ENCODE measurements at regions not wholly inside any gene's neighbourhood (a gene's known extent, or its start where the extent isn't known, plus 50 kb on each side); places are given as distances from the start of the nearest gene placed in this dataset.

GRCh38 chr12:76202621-76203020 is 118.1 kb upstream of the NAP1L1 start:
- CTCF ChIA-PET, result no interaction called here
- no peak overlapping the region for H3K27ac ChIP-seq (ENCODE audit: low read length)

GRCh38 chr12:76201758-76202157 is 117.3 kb upstream of the NAP1L1 start:
- peaks cover 8% of the 10 kb centered on the region; the same call in 1 of the 2 replicates for H3K9me3 ChIP-seq (ENCODE audit: control insufficient read depth, insufficient read depth, low read depth, low read length)
- ChIA-PET CTCF (no interaction called here), POLR2A (no interaction called here)
- intact Hi-C loops (cut with micrococcal nuclease; ENCODE audit: unreplicated experiment), result no loop called here
- H3K27ac ChIP-seq (ENCODE audit: low read length), result no peak overlapping the region
- in situ Hi-C loops (cut with HindIII; ENCODE audit: low pct_unique_long_range_greater_than_20kb, low sequenced_read_pairs), result no loop called here
- H3K4me3 ChIP-seq (ENCODE audit: low read depth in 2 of 2, low read length in 2 of 2), result no peak overlapping the region
- no peak for TF ChIP-seq POLR2AphosphoS5 (IDR thresholded peaks at IDR 0.05; ENCODE audit: low read depth, low read length)
- no peak for TF ChIP-seq TCF7L2 (IDR thresholded peaks at IDR 0.05; ENCODE audit: low read depth, low read length)
- no peak for TF ChIP-seq SIN3A (IDR thresholded peaks at IDR 0.05; ENCODE audit: borderline replicate concordance, insufficient read depth, low read depth, low read length)
- TF ChIP-seq CTCF (IDR thresholded peaks at IDR 0.05), result no peak
- TF ChIP-seq REST (IDR thresholded peaks at IDR 0.05; ENCODE audit: insufficient read depth in 1 of 2, low read depth in 2 of 2, low read length in 1 of 2), result no peak
- H3K27me3 ChIP-seq (ENCODE audit: control insufficient read depth, insufficient read depth, low read length), result no peaks in the 10 kb centered on the region
- H3K36me3 ChIP-seq (ENCODE audit: control insufficient read depth, insufficient read depth, low read length), result no peaks in the 10 kb centered on the region
- no peaks in the 10 kb centered on the region for H3K4me1 ChIP-seq (ENCODE audit: control insufficient read depth, insufficient read depth, low read length)
- no peak for DNase-seq (ENCODE audit: low read depth, low spot score)
- ATAC-seq, result no peak
- BruUV-seq (replicated peaks), result no TSS peak

More at GRCh38 chr12:76202621-76203020, 118.1 kb upstream of the NAP1L1 start:
- no peak for TF ChIP-seq REST (IDR thresholded peaks at IDR 0.05; ENCODE audit: insufficient read depth in 1 of 2, low read depth in 2 of 2, low read length in 1 of 2)
- no peak for TF ChIP-seq TCF7L2 (IDR thresholded peaks at IDR 0.05; ENCODE audit: low read depth, low read length)
- no peak for TF ChIP-seq CTCF (IDR thresholded peaks at IDR 0.05)
- TF ChIP-seq SIN3A (IDR thresholded peaks at IDR 0.05; ENCODE audit: borderline replicate concordance, insufficient read depth, low read depth, low read length), result no peak
- TF ChIP-seq POLR2AphosphoS5 (IDR thresholded peaks at IDR 0.05; ENCODE audit: low read depth, low read length), result no peak
- intact Hi-C loops (cut with micrococcal nuclease; ENCODE audit: unreplicated experiment) (no loop called here), in situ Hi-C loops (cut with HindIII; ENCODE audit: low pct_unique_long_range_greater_than_20kb, low sequenced_read_pairs) (no loop called here)
- Histone ChIP-seq H3K9me3 (ENCODE audit: control insufficient read depth, insufficient read depth, low read depth, low read length) (peaks cover 8% of the 10 kb centered on the region; the same call in 1 of the 2 replicates), H3K27me3 (ENCODE audit: control insufficient read depth, insufficient read depth, low read length) (no peaks in the 10 kb centered on the region), H3K36me3 (ENCODE audit: control insufficient read depth, insufficient read depth, low read length) (no peaks in the 10 kb centered on the region), H3K4me3 (ENCODE audit: low read depth in 2 of 2, low read length in 2 of 2) (no peak overlapping the region), H3K4me1 (ENCODE audit: control insufficient read depth, insufficient read depth, low read length) (no peaks in the 10 kb centered on the region)
- no TSS peak for BruUV-seq (replicated peaks)
- no peak for ATAC-seq
- no peak for DNase-seq (ENCODE audit: low read depth, low spot score)
- POLR2A ChIA-PET, result no interaction called here

Data from Panc1 (cell line).